Adrenal gland (tissue), 9 donors: ENCODE measurements at regions not wholly inside any gene's neighbourhood (a gene's known extent, or its start where the extent isn't known, plus 50 kb on each side); places are given as distances from the start of the nearest gene placed in this dataset.

ENCODE experiments used
- DNase-seq, 7 donors: peaks; one replicate each; pipeline ENCODE4 v3.0.0-alpha.2; 2019 to 2020
- H3K27ac ChIP-seq, 5 donors: fragments of 200-600 bp; sonication (generic) in 4 of 5; 1 replicate in 3 of 5; 2 replicates in 2 of 5; pipeline versions ENCODE4 v1.5.1 to v1.8.0; 2016 to 2020; ENCODE audit warnings: mild to moderate bottlenecking in 1 of 5
- H3K27me3 ChIP-seq: fragments of 200-600 bp; 2 replicates; pipeline ENCODE4 v1.8.0; 2021
- H3K36me3 ChIP-seq, 2 donors: fragments of 200-600 bp; replicated peaks in 1 of 2; 1 replicate in 1 of 2; 2 replicates in 1 of 2; pipeline versions ENCODE4 v1.5.1 to v1.8.0; 2018 to 2022
- H3K4me1 ChIP-seq, 2 donors: fragments of 200-600 bp; replicated peaks in 1 of 2; 1 replicate in 1 of 2; 2 replicates in 1 of 2; pipeline versions ENCODE4 v1.5.1 to v1.8.0; 2018 to 2021
- H3K4me3 ChIP-seq, 4 donors: fragments of 200-600 bp; sonication (generic) in 3 of 4; one replicate each; pipeline ENCODE4 v1.5.1; 2016 to 2018
- H3K9me3 ChIP-seq, 3 donors: fragments of 200-600 bp; sonication (generic) in 1 of 3; replicated peaks in 1 of 3; 1 replicate in 2 of 3; 2 replicates in 1 of 3; pipeline versions ENCODE4 v1.5.1 to v1.8.0; 2016 to 2021
- POLR2A ChIP-seq, 2 donors: fragments of 450-650 bp; IDR thresholded peaks; one replicate each; pipeline ENCODE4 v1.6.1; 2017; ENCODE audit warnings: antibody characterized with exemption in 2 of 2, mild to moderate bottlenecking in 2 of 2, moderate library complexity in 1 of 2
- WGBS, 4 donors: extraction: QIAGEN DNeasy Blood & Tissue Kit in 2 of 4; methylation state at CpG; one replicate each; pipeline versions ENCODE4 v1.1.5 to v1.1.7; 2013 to 2017; 5-methylcytosine and 5-hydroxymethylcytosine counted together
- intact Hi-C, 2 donors: fragments of 100-400 bp; cut with DNase I; formaldehyde crosslinking; loops; one replicate each; pipeline versions ENCODE4 v1.14.1 to v1.15.0; 2022 to 2023
- TF ChIP-seq, protein P1 (sequence below), 6 experiments: fragments of 450-650 bp in 4 of 6; fragments of 200-600 bp in 2 of 6; sonication (generic) in 1 of 6; IDR thresholded peaks; 1 replicate in 5 of 6; 2 replicates in 1 of 6; pipeline versions ENCODE4 v1.5.1 to v1.8.0; 2016 to 2021; ENCODE audit warnings: antibody characterized with exemption in 6 of 6, mild to moderate bottlenecking in 2 of 6, moderate library complexity in 1 of 6
- donor health status: healthy with polysubstance abuse.
- donor health status: Bipolar disorder and iron deficiency.
- donor health status: DM: yes; HTN: yes; CAD: no.
- donor health status: DM: no; HTN: no; CAD: no.
- donor health status: DM: no; HTN: no; CAD: no.

DNA sequence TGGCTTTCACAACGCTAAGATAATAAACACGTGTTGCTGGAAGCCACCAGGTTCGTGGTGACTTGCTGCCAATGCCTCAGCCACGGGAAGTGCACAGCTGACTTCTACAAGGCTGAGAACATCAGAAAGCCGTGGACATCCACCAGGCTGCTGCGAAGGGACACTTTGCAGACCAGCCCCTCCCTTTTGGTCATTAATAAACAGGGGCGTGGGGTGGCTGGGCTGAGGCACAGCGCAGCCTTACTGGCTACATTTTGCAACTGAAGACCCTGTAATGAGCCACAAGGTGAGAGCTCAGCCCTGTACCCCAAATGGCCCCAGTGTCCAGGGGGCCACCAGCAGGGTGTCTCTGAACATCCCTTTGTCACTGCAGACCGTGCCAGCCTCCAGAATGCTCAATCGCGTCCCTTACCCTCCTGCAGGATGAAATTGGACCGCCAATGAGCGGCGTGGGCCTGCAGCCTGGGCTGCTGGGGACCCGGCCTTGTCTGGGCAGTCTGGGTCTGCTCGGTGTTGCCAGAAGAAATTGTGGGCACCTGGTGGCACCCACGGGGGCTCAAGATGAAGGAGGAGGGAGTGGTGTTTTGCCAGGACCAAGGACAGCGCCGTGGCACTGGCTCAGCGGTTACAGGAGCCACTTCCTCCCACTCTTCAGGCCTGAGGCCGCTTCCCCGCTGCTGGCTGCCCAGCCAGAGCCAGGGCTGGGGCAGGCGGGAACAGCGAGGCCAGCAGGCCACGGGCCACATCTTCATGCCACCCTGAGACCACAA is 181.9 kb downstream of the CTTN start:
- Histone ChIP-seq H3K27me3 (no peaks in the 10 kb centered on the region), H3K4me1 (no peaks in the 10 kb centered on the region), H3K4me3 (no peak overlapping the region), H3K9me3 (no peaks in the 10 kb centered on the region), H3K27ac (no peak overlapping the region), H3K36me3 (no peaks in the 10 kb centered on the region)
- no peak for TF ChIP-seq POLR2A (IDR thresholded peaks at IDR 0.05)
- TF ChIP-seq, protein P1, sequence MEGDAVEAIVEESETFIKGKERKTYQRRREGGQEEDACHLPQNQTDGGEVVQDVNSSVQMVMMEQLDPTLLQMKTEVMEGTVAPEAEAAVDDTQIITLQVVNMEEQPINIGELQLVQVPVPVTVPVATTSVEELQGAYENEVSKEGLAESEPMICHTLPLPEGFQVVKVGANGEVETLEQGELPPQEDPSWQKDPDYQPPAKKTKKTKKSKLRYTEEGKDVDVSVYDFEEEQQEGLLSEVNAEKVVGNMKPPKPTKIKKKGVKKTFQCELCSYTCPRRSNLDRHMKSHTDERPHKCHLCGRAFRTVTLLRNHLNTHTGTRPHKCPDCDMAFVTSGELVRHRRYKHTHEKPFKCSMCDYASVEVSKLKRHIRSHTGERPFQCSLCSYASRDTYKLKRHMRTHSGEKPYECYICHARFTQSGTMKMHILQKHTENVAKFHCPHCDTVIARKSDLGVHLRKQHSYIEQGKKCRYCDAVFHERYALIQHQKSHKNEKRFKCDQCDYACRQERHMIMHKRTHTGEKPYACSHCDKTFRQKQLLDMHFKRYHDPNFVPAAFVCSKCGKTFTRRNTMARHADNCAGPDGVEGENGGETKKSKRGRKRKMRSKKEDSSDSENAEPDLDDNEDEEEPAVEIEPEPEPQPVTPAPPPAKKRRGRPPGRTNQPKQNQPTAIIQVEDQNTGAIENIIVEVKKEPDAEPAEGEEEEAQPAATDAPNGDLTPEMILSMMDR (IDR thresholded peaks at IDR 0.05): no peak
- DNase-seq: no peak
- WGBS, 4 donors: 78 to 89% (median 85%) methylated on average over 12 to 25 of the region's 25 CpGs
- intact Hi-C loops: no loop called here

DNA sequence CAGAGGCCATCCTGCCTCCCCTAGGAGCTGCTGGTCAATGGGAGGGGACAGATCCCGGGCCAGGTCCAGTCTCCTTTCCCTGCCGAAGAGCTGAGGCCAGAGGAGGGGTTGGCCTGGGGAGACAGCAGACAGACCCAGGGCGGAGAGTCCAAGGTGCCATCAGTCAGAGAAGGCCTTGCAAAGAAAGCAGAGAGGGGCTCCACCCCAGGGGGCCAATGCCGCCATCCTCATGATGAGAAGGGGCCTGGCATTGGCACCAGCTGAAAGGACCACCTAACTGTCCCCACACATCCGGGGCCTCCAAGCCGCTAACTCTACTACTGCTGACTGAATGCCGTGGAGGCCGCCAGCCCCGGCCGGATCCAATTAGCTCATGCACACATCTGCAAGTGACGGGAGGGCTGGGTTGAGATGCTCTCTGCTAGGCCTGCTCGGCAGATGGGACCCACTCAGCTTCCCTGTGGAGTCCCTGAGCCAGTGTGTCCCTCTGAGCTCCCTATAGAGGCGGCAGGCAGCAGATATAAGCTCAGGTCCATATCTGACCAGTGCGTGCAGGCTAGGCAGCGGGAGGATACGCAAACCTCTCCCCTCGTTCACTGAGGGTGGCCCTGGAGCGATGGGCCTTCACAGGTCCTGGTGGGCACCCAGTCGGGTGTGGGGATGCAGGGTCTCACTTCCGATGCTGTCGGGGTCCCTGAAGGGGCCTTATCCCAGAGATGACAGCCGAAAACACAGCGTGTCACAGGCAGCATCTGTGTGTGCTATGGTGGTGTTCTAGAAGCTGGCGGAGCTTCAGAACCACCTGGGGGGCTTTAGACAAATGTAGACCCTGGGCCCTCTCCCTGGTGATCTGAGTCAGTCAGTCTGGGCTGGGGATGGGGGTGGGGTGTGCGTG is 183.9 kb downstream of the CTTN start:
- DNase-seq: no peak
- 88 to 94% (median 90%) methylated on average over 14 to 25 of the region's 25 CpGs for WGBS, 4 donors
- TF ChIP-seq, protein P1 (IDR thresholded peaks at IDR 0.05): no peak
- TF ChIP-seq POLR2A (IDR thresholded peaks at IDR 0.05): no peak
- Histone ChIP-seq H3K4me1 (no peaks in the 10 kb centered on the region), H3K36me3 (no peaks in the 10 kb centered on the region), H3K27ac (no peak overlapping the region), H3K27me3 (no peaks in the 10 kb centered on the region), H3K4me3 (no peak overlapping the region), H3K9me3 (no peaks in the 10 kb centered on the region)
- intact Hi-C loops: no loop called here

DNA sequence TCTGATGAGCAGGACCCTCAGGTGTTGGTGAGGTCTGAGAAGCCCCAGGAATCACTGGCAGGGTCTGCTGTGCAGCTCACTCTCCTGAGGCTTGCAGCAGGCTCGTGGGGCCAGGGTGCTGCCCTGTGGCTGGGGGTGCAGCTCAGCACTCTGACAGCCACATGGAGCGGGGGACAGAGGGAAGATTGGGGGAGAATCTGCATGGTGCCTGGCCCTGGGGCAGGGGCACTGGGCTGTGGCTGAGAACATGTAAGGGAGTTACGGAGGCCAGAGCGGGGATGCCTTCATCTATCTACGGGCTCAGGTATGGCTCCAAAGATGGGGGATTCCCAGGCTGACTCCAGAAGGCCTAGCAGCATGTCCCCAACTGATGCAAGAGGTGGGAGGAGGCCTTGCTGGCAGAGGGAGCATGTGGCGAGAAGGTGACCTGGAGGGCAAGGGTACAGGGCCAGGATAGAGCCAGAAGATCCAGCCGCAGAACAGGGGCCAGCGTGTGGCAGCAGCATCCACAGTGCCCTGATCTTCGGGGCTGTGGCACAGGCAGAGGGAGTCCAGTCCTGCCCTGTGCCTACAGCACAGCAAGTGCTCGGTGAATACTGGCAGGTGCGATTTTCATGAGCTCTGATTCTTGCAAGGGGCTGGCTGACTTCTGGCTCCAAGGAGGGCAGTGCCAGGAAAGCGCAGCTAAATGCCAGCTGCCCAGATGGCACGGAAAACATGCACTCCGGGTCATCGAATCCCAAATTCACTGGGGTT is 184.7 kb downstream of the CTTN start:
- Histone ChIP-seq H3K4me1 (no peaks in the 10 kb centered on the region), H3K9me3 (no peaks in the 10 kb centered on the region), H3K27ac (no peak overlapping the region), H3K36me3 (no peaks in the 10 kb centered on the region), H3K27me3 (no peaks in the 10 kb centered on the region), H3K4me3 (no peak overlapping the region)
- WGBS, 4 donors: 77 to 87% (median 86%) methylated on average over 9 to 15 of the region's 15 CpGs
- DNase-seq: no peak
- intact Hi-C loops: no loop called here
- TF ChIP-seq POLR2A (IDR thresholded peaks at IDR 0.05): no peak
- TF ChIP-seq, protein P1 (IDR thresholded peaks at IDR 0.05): no peak

DNA sequence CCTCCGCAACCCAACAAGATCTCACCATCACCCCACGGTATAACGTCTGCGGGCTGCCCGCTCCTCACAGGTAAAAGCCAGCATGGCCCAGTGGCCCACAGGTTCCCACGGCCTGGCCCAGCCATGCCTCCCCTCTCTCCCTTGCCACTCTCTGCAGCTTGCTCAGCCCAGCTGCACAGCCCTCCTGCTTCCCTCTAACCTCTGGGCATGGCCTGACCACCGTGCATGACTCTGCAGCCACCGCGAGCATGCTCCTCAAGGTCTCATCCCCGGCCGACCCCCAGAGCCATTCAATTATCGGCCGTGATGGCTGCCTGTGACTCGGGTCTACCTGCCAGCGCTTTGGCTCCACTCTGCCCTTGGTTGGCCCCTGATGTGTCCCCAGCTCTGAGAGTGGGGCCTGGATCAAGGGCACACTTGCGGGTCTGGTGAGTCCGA is 185.5 kb downstream of the CTTN start:
- WGBS, 4 donors: 90 to 96% (median 94%) methylated on average over 17 of the region's 17 CpGs
- no peak for DNase-seq
- no peaks in the 10 kb centered on the region for H3K4me1 ChIP-seq
- no peak overlapping the region for H3K27ac ChIP-seq
- H3K27me3 ChIP-seq: no peaks in the 10 kb centered on the region
- H3K36me3 ChIP-seq: no peaks in the 10 kb centered on the region
- intact Hi-C loops: no loop called here
- H3K9me3 ChIP-seq: no peaks in the 10 kb centered on the region
- H3K4me3 ChIP-seq: no peak overlapping the region
- TF ChIP-seq, protein P1 (IDR thresholded peaks at IDR 0.05): no peak
- TF ChIP-seq POLR2A (IDR thresholded peaks at IDR 0.05): no peak
